Gastroesophageal sphincter (tissue), 4 donors: ENCODE measurements at regions not wholly inside any gene's neighbourhood (a gene's known extent, or its start where the extent isn't known, plus 50 kb on each side); places are given as distances from the start of the nearest gene placed in this dataset.

Source experiments
- ATAC-seq: fragments of 150-250 bp; one replicate; pipeline ENCODE4 v1.9.1; 2016; ENCODE audit warnings: mild to moderate bottlenecking, moderate library complexity
- H3K27ac ChIP-seq, 4 donors: fragments of 200-600 bp; sonication (generic) in 3 of 4; 1 replicate in 3 of 4; 2 replicates in 1 of 4; pipeline ENCODE4 v1.5.1; 2016 to 2019
- H3K27me3 ChIP-seq: fragments of 200-600 bp; sonication (generic); one replicate; pipeline ENCODE4 v1.5.1; 2019
- H3K36me3 ChIP-seq, 2 donors: fragments of 200-600 bp; sonication (generic); one replicate each; pipeline ENCODE4 v1.5.1; 2019; ENCODE audit warnings: control low read depth in 1 of 2
- H3K4me1 ChIP-seq, 3 donors: fragments of 200-600 bp; sonication (generic); 1 replicate in 2 of 3; 2 replicates in 1 of 3; pipeline ENCODE4 v1.5.1; 2016 to 2019; ENCODE audit warnings: control low read depth in 2 of 3
- H3K4me3 ChIP-seq, 2 donors: fragments of 200-600 bp; sonication (generic); one replicate each; pipeline ENCODE4 v1.5.1; 2019; ENCODE audit warnings: mild to moderate bottlenecking in 1 of 2, moderate library complexity in 1 of 2
- H3K9me3 ChIP-seq, 3 donors: fragments of 200-600 bp; sonication (generic); one replicate each; pipeline ENCODE4 v1.5.1; 2017 to 2019; ENCODE audit warnings: control low read depth in 2 of 3
- CTCF ChIP-seq, 4 experiments: fragments of 200-600 bp in 2 of 4; fragments of 450-650 bp in 2 of 4; sonication (generic) in 1 of 4; IDR thresholded peaks; one replicate each; pipeline ENCODE4 v1.5.1; 2017 to 2019; ENCODE audit warnings: antibody characterized with exemption in 4 of 4, mild to moderate bottlenecking in 2 of 4, moderate library complexity in 2 of 4
- EP300 ChIP-seq: sonication (generic); formaldehyde crosslinking; IDR thresholded peaks from one replicate; pipeline ENCODE4 v1.6.1; 2017; ENCODE audit warnings: antibody characterized with exemption, mild to moderate bottlenecking
- POLR2A ChIP-seq, 2 donors: fragments of 450-650 bp; IDR thresholded peaks; one replicate each; pipeline ENCODE4 v1.6.1; 2017; ENCODE audit warnings: antibody characterized with exemption in 2 of 2, mild to moderate bottlenecking in 2 of 2, moderate library complexity in 1 of 2
- POLR2AphosphoS5 ChIP-seq: sonication (generic); formaldehyde crosslinking; IDR thresholded peaks from one replicate; pipeline ENCODE4 v1.6.1; 2017; ENCODE audit warnings: antibody characterized with exemption
- WGBS, 2 donors: methylation state at CpG; one replicate each; pipeline ENCODE4 v1.1.5; 2018; ENCODE audit warnings: low coverage in 1 of 2; 5-methylcytosine and 5-hydroxymethylcytosine counted together

- Histone ChIP-seq H3K27me3 (no peaks in the 10 kb centered on the region), H3K27ac (no peak overlapping the region), H3K36me3 (no peaks in the 10 kb centered on the region), H3K4me1 (no peaks in the 10 kb centered on the region), H3K4me3 (no peak overlapping the region), H3K9me3 (no peaks in the 10 kb centered on the region)
- no peak for ATAC-seq
- 0 to 43% methylated on average over 1 to 2 of the region's 2 CpGs for WGBS, 2 donors
- TF ChIP-seq POLR2A (IDR thresholded peaks at IDR 0.05) (no peak), POLR2AphosphoS5 (no peak), EP300 (no peak), CTCF (IDR thresholded peaks at IDR 0.05) (no peak)
Observed at GRCh38 chrX:36849407-36849806, 158.8 kb upstream of the FAM47C start.

GRCh38 chrX:36856849-36857248 lies 151.3 kb upstream of the FAM47C start:
- TF ChIP-seq CTCF (IDR thresholded peaks at IDR 0.05) (no peak), POLR2AphosphoS5 (no peak), POLR2A (IDR thresholded peaks at IDR 0.05) (no peak), EP300 (no peak)
- 87 to 89% methylated on average over 3 of the region's 3 CpGs for WGBS, 2 donors
- no peaks in the 10 kb centered on the region for H3K36me3 ChIP-seq
- H3K4me3 ChIP-seq = no peak overlapping the region
- no peak overlapping the region for H3K27ac ChIP-seq
- ATAC-seq = no peak
- no peaks in the 10 kb centered on the region for H3K4me1 ChIP-seq
- H3K9me3 ChIP-seq = no peaks in the 10 kb centered on the region
- H3K27me3 ChIP-seq = no peaks in the 10 kb centered on the region

- Histone ChIP-seq H3K4me1 (no peaks in the 10 kb centered on the region), H3K27ac (no peak overlapping the region), H3K9me3 (no peaks in the 10 kb centered on the region), H3K36me3 (no peaks in the 10 kb centered on the region), H3K27me3 (no peaks in the 10 kb centered on the region), H3K4me3 (no peak overlapping the region)
- no peak for TF ChIP-seq CTCF (IDR thresholded peaks at IDR 0.05)
- TF ChIP-seq POLR2A (IDR thresholded peaks at IDR 0.05) = no peak
- no peak for TF ChIP-seq EP300
- no peak for TF ChIP-seq POLR2AphosphoS5
- 69 to 100% methylated on average over 1 to 5 of the region's 7 CpGs for WGBS, 2 donors
- ATAC-seq = no peak
Observed at GRCh38 chrX:36859231-36859630, 148.9 kb upstream of the FAM47C start.

- no peak overlapping the region for H3K27ac ChIP-seq
- ATAC-seq = no peak
- no peaks in the 10 kb centered on the region for H3K27me3 ChIP-seq
- no peaks in the 10 kb centered on the region for H3K4me1 ChIP-seq
- H3K4me3 ChIP-seq = no peak overlapping the region
- H3K36me3 ChIP-seq = no peaks in the 10 kb centered on the region
- H3K9me3 ChIP-seq = no peaks in the 10 kb centered on the region
- TF ChIP-seq CTCF (IDR thresholded peaks at IDR 0.05) = no peak
- no peak for TF ChIP-seq POLR2A (IDR thresholded peaks at IDR 0.05)
Observed at GRCh38 chrX:36861601-36862000, 146.6 kb upstream of the FAM47C start.

GRCh38 chrX:36867143-36867542 lies 141.0 kb upstream of the FAM47C start:
- 0 to 15% methylated on average over 3 of the region's 3 CpGs for WGBS, 2 donors
- no peaks in the 10 kb centered on the region for H3K27me3 ChIP-seq
- no peak for ATAC-seq

More at GRCh38 chrX:36867143-36867542, 141.0 kb upstream of the FAM47C start:
- Histone ChIP-seq H3K27ac (no peak overlapping the region), H3K9me3 (no peaks in the 10 kb centered on the region), H3K4me3 (no peak overlapping the region), H3K36me3 (no peaks in the 10 kb centered on the region), H3K4me1 (no peaks in the 10 kb centered on the region)
- TF ChIP-seq POLR2A (IDR thresholded peaks at IDR 0.05) (no peak), CTCF (IDR thresholded peaks at IDR 0.05) (peak in 2 of 4 experiments; percentile 29 to 55), POLR2AphosphoS5 (no peak)
